ENCODE measurements at regions not wholly inside any gene's neighbourhood (a gene's known extent, or its start where the extent isn't known, plus 50 kb on each side); places are given as distances from the start of the nearest gene placed in this dataset.

DNA sequence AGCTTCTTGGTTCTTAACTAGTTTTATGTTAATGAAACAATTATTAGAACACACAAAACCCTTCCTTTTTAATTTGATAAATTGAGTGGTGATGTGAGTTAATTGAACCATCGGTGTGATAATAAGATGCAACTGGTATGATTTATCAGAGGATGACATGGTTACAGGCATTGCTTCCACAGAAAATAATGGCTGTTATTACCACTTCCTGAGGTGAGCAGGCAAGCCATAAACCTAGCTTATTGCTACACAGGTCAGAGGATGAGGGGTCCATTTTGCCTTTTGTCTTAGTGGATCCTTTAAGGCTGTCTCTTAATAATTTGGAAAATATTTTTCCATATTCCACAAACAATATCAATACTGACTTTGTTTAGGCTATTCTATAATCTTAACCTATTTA lies 226.6 kb upstream of the EDNRB start:
- Histone ChIP-seq H3K79me2 (ENCODE audit: low read length) (no peaks in the 10 kb centered on the region), H3K4me1 (ENCODE audit: low read length) (no peaks in the 10 kb centered on the region), H2AFZ (ENCODE audit: low read depth, low read length) (no peak overlapping the region), H3K27ac (ENCODE audit: low read length) (no peak overlapping the region), H3K4me3 (ENCODE audit: low read length) (no peak overlapping the region), H3K9me3 (ENCODE audit: insufficient read depth, low read length) (no peaks in the 10 kb centered on the region), H3K36me3 (replicated peaks; ENCODE audit: low read depth, low read length) (no peaks in the 10 kb centered on the region), H3K9ac (ENCODE audit: low read length) (no peak overlapping the region), H4K20me1 (ENCODE audit: insufficient read depth, low read length) (no peaks in the 10 kb centered on the region), H3K27me3 (ENCODE audit: low read depth, low read length) (no peaks in the 10 kb centered on the region), H3K4me2 (ENCODE audit: low read length) (no peak overlapping the region)
- no peak for TF ChIP-seq EZH2phosphoT487 (IDR thresholded peaks at IDR 0.05; ENCODE audit: low read depth)
- TF ChIP-seq, protein P1, sequence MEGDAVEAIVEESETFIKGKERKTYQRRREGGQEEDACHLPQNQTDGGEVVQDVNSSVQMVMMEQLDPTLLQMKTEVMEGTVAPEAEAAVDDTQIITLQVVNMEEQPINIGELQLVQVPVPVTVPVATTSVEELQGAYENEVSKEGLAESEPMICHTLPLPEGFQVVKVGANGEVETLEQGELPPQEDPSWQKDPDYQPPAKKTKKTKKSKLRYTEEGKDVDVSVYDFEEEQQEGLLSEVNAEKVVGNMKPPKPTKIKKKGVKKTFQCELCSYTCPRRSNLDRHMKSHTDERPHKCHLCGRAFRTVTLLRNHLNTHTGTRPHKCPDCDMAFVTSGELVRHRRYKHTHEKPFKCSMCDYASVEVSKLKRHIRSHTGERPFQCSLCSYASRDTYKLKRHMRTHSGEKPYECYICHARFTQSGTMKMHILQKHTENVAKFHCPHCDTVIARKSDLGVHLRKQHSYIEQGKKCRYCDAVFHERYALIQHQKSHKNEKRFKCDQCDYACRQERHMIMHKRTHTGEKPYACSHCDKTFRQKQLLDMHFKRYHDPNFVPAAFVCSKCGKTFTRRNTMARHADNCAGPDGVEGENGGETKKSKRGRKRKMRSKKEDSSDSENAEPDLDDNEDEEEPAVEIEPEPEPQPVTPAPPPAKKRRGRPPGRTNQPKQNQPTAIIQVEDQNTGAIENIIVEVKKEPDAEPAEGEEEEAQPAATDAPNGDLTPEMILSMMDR (IDR thresholded peaks at IDR 0.05; ENCODE audit: low read depth, low read length): no peak

DNA sequence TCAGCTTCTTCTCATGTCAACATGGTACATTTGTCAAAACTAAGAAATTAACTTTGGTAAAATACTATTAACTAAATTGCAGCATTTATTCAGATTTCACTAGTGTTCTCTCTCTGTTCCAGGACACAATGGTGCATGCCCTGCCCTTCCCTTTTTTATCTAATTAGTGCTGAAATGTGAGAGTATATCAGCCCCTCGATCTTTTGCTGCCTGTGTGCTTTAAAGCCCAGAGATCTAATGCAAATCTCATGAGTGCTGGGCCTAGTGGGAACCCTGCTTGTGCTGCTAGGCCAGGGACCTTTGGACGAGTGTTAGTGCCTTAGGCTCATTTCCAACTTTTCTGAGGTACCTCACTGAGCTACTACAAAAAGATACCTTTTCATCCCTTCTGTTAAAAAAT lies 221.1 kb upstream of the EDNRB start:
- H2AFZ ChIP-seq (ENCODE audit: low read depth, low read length): 0 out of 2 replicates have a peak overlapping the region, but pooled peaks have one; percentile 27
- no peaks in the 10 kb centered on the region for H4K20me1 ChIP-seq (ENCODE audit: insufficient read depth, low read length)
- H3K4me1 ChIP-seq (ENCODE audit: low read length): peaks cover 4% of the 10 kb centered on the region; the same call in 1 of the 2 replicates
- TF ChIP-seq, protein P1 (IDR thresholded peaks at IDR 0.05; ENCODE audit: low read depth, low read length): no peak
- TF ChIP-seq EZH2phosphoT487 (IDR thresholded peaks at IDR 0.05; ENCODE audit: low read depth): no peak
- H3K36me3 ChIP-seq (replicated peaks; ENCODE audit: low read depth, low read length): no peaks in the 10 kb centered on the region
- H3K27ac ChIP-seq (ENCODE audit: low read length): no peak overlapping the region
- no peaks in the 10 kb centered on the region for H3K9me3 ChIP-seq (ENCODE audit: insufficient read depth, low read length)
- H3K9ac ChIP-seq (ENCODE audit: low read length): no peak overlapping the region
- H3K27me3 ChIP-seq (ENCODE audit: low read depth, low read length): no peaks in the 10 kb centered on the region
- H3K4me2 ChIP-seq (ENCODE audit: low read length): no peak overlapping the region
- no peaks in the 10 kb centered on the region for H3K79me2 ChIP-seq (ENCODE audit: low read length)
- H3K4me3 ChIP-seq (ENCODE audit: low read length): no peak overlapping the region

DNA sequence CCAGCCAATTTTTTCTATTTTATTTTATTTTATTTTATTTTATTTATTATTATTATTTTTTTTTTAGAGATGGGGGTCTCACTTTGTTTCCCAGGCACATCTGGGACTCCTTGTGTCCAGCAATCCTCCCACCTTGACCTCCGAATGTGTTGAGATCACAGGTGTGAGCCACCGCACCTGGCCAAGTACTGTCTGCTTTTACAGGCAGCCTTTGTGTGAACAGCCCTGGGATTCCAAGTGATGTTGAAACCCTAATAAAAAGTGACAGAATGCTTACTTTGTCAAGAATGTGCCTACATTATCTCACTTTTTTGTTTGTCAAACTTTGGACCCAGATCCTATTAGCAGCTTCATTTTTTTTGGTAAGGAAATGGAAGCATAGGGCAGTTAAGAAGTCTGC lies 220.1 kb upstream of the EDNRB start:
- no peak overlapping the region for H3K4me2 ChIP-seq (ENCODE audit: low read length)
- H3K36me3 ChIP-seq (replicated peaks; ENCODE audit: low read depth, low read length): no peaks in the 10 kb centered on the region
- H3K9me3 ChIP-seq (ENCODE audit: insufficient read depth, low read length): no peaks in the 10 kb centered on the region
- no peaks in the 10 kb centered on the region for H4K20me1 ChIP-seq (ENCODE audit: insufficient read depth, low read length)
- no peaks in the 10 kb centered on the region for H3K27me3 ChIP-seq (ENCODE audit: low read depth, low read length)
- no peak overlapping the region for H3K9ac ChIP-seq (ENCODE audit: low read length)
- H3K79me2 ChIP-seq (ENCODE audit: low read length): no peaks in the 10 kb centered on the region
- no peak overlapping the region for H2AFZ ChIP-seq (ENCODE audit: low read depth, low read length)
- TF ChIP-seq, protein P1 (IDR thresholded peaks at IDR 0.05; ENCODE audit: low read depth, low read length): no peak
- TF ChIP-seq EZH2phosphoT487 (IDR thresholded peaks at IDR 0.05; ENCODE audit: low read depth): no peak
- no peak overlapping the region for H3K4me3 ChIP-seq (ENCODE audit: low read length)
- H3K4me1 ChIP-seq (ENCODE audit: low read length): peaks cover 4% of the 10 kb centered on the region; the same call in 1 of the 2 replicates
- H3K27ac ChIP-seq (ENCODE audit: low read length): no peak overlapping the region

DNA sequence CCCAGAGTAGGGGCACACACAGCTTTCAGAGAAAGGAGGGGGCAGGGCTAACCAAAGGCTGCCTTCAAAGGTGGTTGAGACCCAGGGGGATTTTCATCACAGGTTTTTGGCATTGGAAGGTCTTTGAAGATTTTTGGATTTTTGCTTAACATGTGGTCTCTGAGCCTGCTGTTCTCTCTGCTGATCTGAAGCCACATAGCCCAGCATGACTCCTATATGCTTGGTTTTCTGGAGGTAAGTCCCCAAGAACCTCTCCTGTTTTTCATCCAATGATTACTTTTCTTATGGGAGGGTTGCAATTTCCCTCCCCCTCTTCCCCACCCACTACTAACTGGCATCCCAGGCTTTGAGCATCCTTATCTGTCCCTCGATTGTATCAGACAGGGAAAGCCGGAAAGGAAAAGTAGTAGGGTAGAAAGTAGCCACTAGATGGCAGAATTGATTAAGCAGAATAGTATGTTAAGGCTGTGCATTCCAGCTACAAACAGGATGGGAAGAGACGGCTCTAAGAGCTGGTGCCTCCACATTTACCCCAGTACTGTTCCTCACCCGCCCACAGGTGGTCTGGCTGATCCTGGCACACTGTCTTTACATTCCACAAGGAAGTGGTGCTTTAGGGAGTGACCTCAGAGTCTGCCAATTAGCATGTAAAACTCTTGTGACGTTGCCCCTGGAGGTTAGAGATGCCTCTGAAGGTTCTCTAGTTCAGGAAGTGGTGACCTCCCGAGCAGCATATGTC lies 218.9 kb upstream of the EDNRB start:
- Histone ChIP-seq H4K20me1 (ENCODE audit: insufficient read depth, low read length) (no peaks in the 10 kb centered on the region), H3K27me3 (ENCODE audit: low read depth, low read length) (no peaks in the 10 kb centered on the region), H3K36me3 (replicated peaks; ENCODE audit: low read depth, low read length) (no peaks in the 10 kb centered on the region), H3K4me3 (ENCODE audit: low read length) (peak overlapping the region; percentile 77), H3K9ac (ENCODE audit: low read length) (peak overlapping the region; percentile 45), H3K9me3 (ENCODE audit: insufficient read depth, low read length) (no peaks in the 10 kb centered on the region), H3K4me2 (ENCODE audit: low read length) (peak overlapping the region; percentile 73), H3K79me2 (ENCODE audit: low read length) (no peaks in the 10 kb centered on the region), H3K4me1 (ENCODE audit: low read length) (peaks cover 4% of the 10 kb centered on the region; the same call in 1 of the 2 replicates), H2AFZ (ENCODE audit: low read depth, low read length) (peak overlapping the region; percentile 87), H3K27ac (ENCODE audit: low read length) (no peak overlapping the region)
- TF ChIP-seq, protein P1 (IDR thresholded peaks at IDR 0.05; ENCODE audit: low read depth, low read length): peak; percentile 90
- TF ChIP-seq EZH2phosphoT487 (IDR thresholded peaks at IDR 0.05; ENCODE audit: low read depth): no peak
